ENCODE measurements at regions not wholly inside any gene's neighbourhood (a gene's known extent, or its start where the extent isn't known, plus 50 kb on each side); places are given as distances from the start of the nearest gene placed in this dataset.
A peak's percentile ranks its signal among the peaks of the same experiment; 100 is the strongest.

- no peaks in the 10 kb centered on the region for H3K27me3 ChIP-seq (ENCODE audit: insufficient read depth)
- no peak for DNase-seq
- no peak overlapping the region for H3K9ac ChIP-seq
- H3K27ac ChIP-seq (ENCODE audit: low read depth in 2 of 2, low read length in 1 of 2), result no peak overlapping the region
- H3K4me1 ChIP-seq (ENCODE audit: control insufficient read depth in 1 of 2, insufficient read depth in 2 of 2, low read depth in 1 of 2, low read length in 1 of 2), result no peaks in the 10 kb centered on the region; a peak in 1 of 4 replicates
- H3K36me3 ChIP-seq (replicated peaks in 1 of 2; ENCODE audit: control insufficient read depth in 1 of 2, insufficient read depth in 2 of 2, low read length in 1 of 2), result no peaks in the 10 kb centered on the region
- H3K9me3 ChIP-seq, result no peaks in the 10 kb centered on the region
- H3K4me3 ChIP-seq (ENCODE audit: low read depth in 2 of 2, low read length in 1 of 2), result no peak overlapping the region
- 71% methylated on average over 2 of the region's 2 CpGs for WGBS (ENCODE audit: low lambda C conversion rate)
- ChIA-PET CTCF (interaction anchor here (0.6 to 1.5 kb wide), 4 partner anchors 10 to 423 kb away, joined by 3 to 4 read pairs (median 4); no protein-coding TSS in a partner anchor), POLR2A (no interaction called here)
- H3K4me2 ChIP-seq, result no peak overlapping the region
- no peaks in the 10 kb centered on the region for H3F3A ChIP-seq (replicated peaks; ENCODE audit: insufficient read depth)
- no peaks in the 10 kb centered on the region for H4K20me1 ChIP-seq (ENCODE audit: insufficient read depth)
- TF ChIP-seq TEAD4 (IDR thresholded peaks at IDR 0.05; ENCODE audit: borderline replicate concordance, insufficient read depth) (no peak), RAD21 (IDR thresholded peaks at IDR 0.05; ENCODE audit: low read length) (peak; percentile 52), FOSL2 (IDR thresholded peaks at IDR 0.05; ENCODE audit: borderline replicate concordance, low read depth) (no peak), NFIC (IDR thresholded peaks at IDR 0.05; ENCODE audit: borderline replicate concordance) (no peak), CHD2 (IDR thresholded peaks at IDR 0.05; ENCODE audit: low read length, partially characterized antibody) (no peak), POLR2AphosphoS5 (IDR thresholded peaks at IDR 0.05; ENCODE audit: low read depth, low read length) (no peak), TCF12 (IDR thresholded peaks at IDR 0.05) (no peak), MXI1 (IDR thresholded peaks at IDR 0.05; ENCODE audit: low read depth, low read length) (no peak), GABPA (IDR thresholded peaks at IDR 0.05; ENCODE audit: low read depth) (no peak), SMC3 (IDR thresholded peaks at IDR 0.05; ENCODE audit: low read depth, low read length) (0 out of 2 replicates have a peak, but pooled peaks have one; percentile 2), CTCF (IDR thresholded peaks at IDR 0.05) (peak; percentile 38)
- no peaks in the 10 kb centered on the region for H3K9me2 ChIP-seq
- H3K79me2 ChIP-seq (ENCODE audit: insufficient read depth), result no peaks in the 10 kb centered on the region
- H2AFZ ChIP-seq (ENCODE audit: low read depth), result no peak overlapping the region
These were observed 642.5 kb upstream of the MMS22L start for GRCh38 chr6:97925504-97925903.

GRCh38 chr6:97939440-97940168, 656.6 kb upstream of the MMS22L start:
- Histone ChIP-seq H3K9me3 (no peaks in the 10 kb centered on the region), H3K4me2 (no peak overlapping the region), H3K9ac (no peak overlapping the region), H3K27ac (ENCODE audit: low read depth in 2 of 2, low read length in 1 of 2) (no peak overlapping the region), H3K36me3 (replicated peaks in 1 of 2; ENCODE audit: control insufficient read depth in 1 of 2, insufficient read depth in 2 of 2, low read length in 1 of 2) (no peaks in the 10 kb centered on the region), H3K4me1 (ENCODE audit: control insufficient read depth in 1 of 2, insufficient read depth in 2 of 2, low read depth in 1 of 2, low read length in 1 of 2) (no peaks in the 10 kb centered on the region; a peak in 1 of 4 replicates), H2AFZ (ENCODE audit: low read depth) (no peak overlapping the region), H3K4me3 (ENCODE audit: low read depth in 2 of 2, low read length in 1 of 2) (no peak overlapping the region), H4K20me1 (ENCODE audit: insufficient read depth) (no peaks in the 10 kb centered on the region), H3F3A (replicated peaks; ENCODE audit: insufficient read depth) (no peaks in the 10 kb centered on the region), H3K79me2 (ENCODE audit: insufficient read depth) (no peaks in the 10 kb centered on the region), H3K9me2 (no peaks in the 10 kb centered on the region), H3K27me3 (ENCODE audit: insufficient read depth) (no peaks in the 10 kb centered on the region)
- WGBS (ENCODE audit: low lambda C conversion rate), result 66% methylated on average over 3 of the region's 3 CpGs
- ChIA-PET POLR2A (no interaction called here), CTCF (interaction anchor here (1.3 kb wide), 1 partner anchor 15 kb away, joined by 4 read pairs; no protein-coding TSS in a partner anchor)
- TF ChIP-seq TCF12 (IDR thresholded peaks at IDR 0.05) (no peak), RAD21 (IDR thresholded peaks at IDR 0.05; ENCODE audit: low read length) (no peak), RCOR1 (IDR thresholded peaks at IDR 0.05; ENCODE audit: low read length) (no peak), MXI1 (IDR thresholded peaks at IDR 0.05; ENCODE audit: low read depth, low read length) (no peak), EP300 (IDR thresholded peaks at IDR 0.05; ENCODE audit: borderline replicate concordance in 1 of 2, low read depth in 1 of 2, low read length in 1 of 2) (no peak), GATA2 (CRISPR knock-in tag; IDR thresholded peaks at IDR 0.05) (no peak), YY1 (IDR thresholded peaks at IDR 0.05; ENCODE audit: low read depth) (no peak), CHD2 (IDR thresholded peaks at IDR 0.05; ENCODE audit: low read length, partially characterized antibody) (no peak), FOXM1 (IDR thresholded peaks at IDR 0.05; ENCODE audit: low read depth) (no peak), EZH2phosphoT487 (IDR thresholded peaks at IDR 0.05; ENCODE audit: borderline replicate concordance, low read depth) (no peak), TEAD4 (IDR thresholded peaks at IDR 0.05; ENCODE audit: borderline replicate concordance, insufficient read depth) (no peak)
- no peak for DNase-seq
